ENCODE measurements at regions not wholly inside any gene's neighbourhood (a gene's known extent, or its start where the extent isn't known, plus 50 kb on each side); places are given as distances from the start of the nearest gene placed in this dataset.
"Not testable (repeated sequence)": the region's sequence is repeated elsewhere in the genome, so short reads cannot be mapped to it uniquely, and the experiment has no call there.

DNA sequence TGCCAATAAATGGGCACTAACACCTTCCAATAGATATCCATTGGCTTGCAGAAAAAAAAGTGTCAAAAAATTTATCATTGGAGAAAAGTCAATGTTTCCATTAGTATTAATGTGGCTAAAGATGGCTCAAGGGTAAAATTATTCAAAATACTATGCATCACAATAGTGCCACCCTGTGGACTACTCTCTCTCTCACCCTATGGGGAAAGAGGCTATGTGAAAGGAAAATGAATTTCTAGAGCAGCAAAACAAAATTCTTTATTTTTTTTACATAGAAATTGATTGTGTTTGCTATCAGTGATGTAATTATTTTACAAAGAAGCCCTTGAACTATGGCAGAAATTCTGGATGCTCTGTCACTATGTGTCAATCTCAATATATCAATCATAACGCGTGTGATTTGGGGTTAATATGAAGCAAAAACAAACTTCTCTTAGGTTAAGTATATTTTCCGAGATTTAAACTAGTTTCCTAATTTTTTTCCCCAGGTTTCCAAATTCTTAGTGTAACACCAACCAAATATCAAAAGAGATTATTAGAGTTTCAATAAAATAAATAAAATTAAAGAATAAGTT lies 193.9 kb downstream of the USP22 start:
- DNase-seq, result not testable (repeated sequence)

GRCh38 chr17:20851591-20852238 lies 191.1 kb downstream of the USP22 start:
- DNase-seq, result peak; percentile 36

DNA sequence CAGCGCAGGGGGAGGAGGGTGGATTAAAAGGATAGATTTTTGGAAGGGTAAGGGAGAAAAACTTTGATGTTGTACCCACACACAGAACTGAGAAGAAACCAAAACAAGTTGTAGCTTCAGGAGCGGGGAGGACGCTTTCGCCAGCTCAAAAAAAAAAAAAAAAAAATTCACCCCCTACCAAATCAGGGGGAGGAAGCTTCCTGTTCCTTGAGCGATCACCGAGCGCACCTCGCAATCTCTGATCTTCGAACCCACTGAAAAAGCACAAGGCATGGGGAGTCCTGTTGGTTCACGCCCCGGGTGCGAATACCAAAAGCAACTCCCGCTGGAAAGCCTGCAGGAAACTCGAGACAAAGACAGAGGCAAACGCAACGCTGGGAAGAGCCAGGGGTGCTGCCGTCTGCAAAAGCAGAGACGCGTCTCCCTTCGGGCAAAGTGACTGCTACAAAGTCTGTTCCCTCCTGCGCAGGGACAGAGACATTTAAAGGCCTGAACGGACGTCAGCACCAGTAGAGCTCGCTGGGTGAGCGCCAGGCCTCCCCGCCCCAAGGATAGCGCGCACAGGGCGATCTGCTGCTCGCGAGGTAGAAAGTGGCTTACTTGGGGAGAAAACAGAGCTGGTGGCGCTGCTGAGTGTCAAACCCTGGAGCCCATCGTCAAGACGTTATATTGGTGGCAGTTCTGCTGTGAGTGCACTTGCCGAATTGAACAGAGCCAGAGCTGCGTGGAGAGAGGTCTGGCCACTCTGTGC lies 190.4 kb downstream of the USP22 start:
- peak; percentile 50 for DNase-seq

DNA sequence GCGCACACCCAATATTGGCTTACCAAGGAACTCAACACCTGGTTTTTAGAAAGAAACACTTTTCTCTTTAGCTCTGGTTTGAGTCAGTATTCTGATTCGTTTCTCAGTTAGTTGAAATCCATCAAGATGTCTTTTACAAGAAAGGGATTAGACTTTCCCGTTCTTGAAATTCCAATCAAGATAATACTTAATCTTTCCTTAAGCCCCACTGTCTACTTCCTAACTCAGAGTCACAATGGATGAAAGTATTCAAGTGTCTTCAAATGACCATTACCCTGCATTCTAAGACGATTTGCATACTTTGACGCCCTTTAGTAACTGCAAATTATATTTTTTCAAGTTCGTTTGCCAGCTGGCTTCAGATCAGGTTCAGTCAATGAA lies 189.8 kb downstream of the USP22 start:
- no peak for DNase-seq

DNA sequence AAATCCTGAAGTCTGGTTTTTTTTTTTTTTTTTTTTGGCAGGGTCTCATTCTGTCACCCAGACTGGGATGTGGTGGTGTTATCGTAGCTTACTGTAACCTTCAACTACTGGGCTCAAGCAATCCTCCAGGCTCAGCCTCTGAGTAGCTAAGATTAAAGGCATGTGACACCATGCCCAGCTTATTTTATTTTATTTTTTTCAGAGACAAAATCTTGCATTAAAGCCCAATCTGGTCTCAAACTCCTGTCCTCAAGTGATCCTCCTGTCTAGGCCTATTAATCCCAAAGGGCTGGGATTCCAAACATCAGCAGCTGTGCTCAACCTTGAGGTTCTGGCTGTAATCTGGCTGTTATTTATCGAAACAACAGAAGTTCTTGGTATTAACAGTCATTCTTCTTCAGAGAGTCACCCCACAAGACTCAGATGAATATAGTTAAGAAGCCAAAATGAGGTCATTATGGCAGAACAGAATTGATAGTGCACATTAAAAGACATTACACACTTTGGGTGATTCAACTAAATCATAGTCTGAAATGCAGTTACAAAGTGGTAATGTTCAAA lies 186.8 kb downstream of the USP22 start:
- DNase-seq, result not testable (repeated sequence)

DNA sequence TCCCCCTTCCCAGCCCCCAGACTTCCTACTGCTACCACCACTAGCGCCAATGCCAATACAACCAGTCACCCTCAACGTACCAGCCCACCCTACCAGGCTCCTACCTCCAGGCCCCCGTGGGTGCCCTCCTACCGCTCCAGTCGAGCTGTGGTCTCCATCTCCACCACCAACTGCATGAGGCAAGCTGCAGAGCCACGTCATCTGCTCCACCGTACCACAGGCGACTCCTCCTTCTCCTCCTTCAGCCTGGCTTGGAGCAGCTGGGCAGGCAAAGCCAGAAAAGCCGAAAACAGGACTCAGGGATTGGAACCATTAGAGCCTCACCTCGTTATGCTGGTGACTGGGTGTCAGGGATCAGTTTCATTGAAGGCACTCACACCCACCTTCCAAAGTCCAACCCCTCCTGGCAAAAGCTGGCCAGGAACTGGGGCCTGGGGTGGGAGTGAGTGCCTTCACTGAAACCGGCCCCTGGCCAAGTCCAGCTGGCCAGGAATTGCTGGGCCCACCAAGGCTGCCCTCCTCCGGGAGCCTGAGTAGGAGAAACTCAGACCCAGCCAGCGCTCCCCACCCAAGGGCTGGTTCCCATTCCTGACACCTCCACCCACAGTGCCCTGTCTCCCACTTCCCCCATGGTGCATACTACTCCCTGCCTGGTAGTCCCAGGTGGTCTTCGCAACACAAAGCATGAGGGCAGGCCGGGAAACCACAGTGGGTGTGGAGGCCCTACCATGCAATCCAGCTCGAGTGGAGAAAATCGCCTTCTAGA lies 176.2 kb downstream of the USP22 start:
- DNase-seq, result not testable (repeated sequence)

DNA sequence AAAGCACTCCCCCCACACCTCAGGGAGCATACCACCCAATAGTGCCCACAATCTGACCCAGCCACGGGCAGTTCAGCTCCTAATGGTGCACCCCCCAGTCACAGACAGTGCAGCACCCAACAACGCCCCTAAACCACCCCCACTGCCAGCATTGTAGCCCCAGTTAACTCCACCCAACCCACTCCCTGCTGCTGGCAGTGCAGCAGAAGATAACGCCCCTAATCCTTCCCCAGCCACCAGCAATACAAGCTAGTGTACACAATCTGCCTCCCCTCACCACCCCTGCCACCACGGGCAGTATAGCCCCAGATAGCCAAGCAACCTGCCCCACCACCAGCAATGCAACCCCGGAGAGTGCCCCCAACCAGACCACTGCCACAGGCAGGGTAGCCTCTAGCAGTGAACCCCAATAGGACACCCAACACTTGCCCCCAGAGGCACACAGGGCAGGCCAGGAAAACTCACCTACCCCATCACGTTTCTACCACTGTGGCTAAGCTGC lies 175.3 kb downstream of the USP22 start:
- DNase-seq, result not testable (repeated sequence)

DNA sequence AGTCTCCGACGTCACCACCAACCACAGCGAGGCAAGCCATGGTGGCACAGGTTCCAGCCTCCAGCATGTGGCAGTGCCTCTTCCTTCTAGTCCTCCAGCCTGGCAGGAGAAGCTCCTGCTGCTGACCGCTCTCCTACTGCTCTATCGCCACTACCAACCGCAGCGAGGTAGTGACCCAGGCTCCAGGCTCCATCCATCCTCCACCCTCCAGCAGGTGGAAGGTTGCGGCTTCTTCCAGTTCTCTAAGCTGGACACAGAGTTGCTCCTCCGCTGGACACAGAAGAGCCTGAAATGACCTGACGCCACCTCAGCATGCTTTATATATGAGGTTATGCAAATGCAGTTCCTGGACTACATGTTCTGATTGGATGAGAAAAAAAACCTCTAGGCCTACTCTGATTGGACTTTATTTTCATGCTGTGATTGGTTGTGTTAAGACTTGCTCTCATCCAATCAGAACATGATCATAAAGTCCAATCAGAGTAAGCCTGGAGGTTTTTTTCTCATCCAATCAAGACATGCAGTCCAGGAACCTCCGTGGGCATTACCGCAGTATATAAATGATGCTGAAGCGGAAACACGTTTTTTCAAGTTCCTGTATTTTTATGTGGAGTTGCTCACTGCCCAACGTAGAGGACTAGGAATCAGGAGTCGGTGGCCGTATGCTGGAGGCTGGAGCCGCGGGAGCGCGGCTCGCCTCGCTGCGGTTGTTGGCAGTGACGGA lies 174.7 kb downstream of the USP22 start:
- DNase-seq, result not testable (repeated sequence)

DNA sequence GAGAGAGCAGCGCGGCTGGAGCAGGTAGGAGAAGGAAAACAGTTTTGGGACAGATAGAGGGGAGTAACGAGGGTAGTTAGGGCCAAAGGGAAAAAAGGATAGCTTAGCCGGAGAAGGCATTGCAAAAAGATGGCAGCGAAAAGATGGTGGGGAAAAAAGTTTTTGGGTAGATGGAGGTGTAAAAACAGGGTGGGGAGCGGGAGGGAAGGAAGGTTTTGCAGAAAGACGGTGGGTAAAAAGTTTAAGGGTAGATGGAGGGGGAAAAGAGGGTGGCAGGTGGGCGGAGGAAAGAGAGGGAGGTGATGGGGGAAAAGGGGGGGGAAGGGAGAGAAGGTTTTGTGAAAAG lies 174.2 kb downstream of the USP22 start:
- not testable (repeated sequence) for DNase-seq

DNA sequence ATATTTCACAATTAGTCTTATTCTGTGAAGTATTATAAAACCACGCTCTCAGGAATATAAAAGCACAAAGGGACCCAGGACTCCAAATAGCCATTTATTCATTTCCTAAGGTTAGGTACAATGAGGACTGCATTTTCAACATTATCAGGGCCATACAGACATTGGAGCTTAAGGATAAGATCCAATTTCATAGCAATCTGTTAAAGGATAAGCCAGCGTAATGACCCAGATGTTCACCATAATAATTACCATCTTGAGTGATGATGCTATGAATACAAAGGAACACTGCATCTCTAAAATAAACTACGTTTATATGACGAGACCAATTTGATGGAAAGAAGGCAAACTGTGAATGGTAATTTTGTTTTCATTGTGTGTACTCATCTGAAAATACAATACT lies 169.6 kb downstream of the USP22 start:
- DNase-seq, result not testable (repeated sequence)

DNA sequence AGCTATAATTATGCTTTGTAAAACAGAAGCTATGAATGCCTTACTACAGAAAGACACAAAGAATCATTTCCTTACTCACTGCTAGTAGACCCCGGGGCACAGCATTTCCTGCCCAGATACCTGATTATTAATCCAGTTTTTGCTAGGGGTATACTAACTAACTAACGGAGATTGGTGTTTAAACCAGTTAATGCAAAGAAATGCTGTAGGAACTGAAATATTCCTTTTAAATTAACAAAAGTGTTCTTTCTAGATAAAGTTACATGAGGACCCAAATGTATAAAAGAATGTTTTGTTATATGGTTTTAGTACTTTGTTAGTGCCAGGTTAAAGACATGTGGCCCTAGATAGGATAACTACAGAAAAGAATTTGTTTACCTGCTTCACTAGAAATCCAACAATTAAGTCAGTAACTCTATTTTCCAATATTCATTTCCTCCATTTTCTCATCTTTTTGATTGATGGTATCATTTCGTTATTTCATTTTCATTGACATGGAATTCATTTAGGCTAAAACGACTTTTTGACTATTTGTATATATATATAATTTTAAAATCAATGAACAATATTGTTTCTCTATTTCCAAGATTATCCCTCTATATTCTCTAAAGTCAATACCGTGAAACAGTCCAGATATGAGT lies 169.0 kb downstream of the USP22 start:
- not testable (repeated sequence) for DNase-seq

- not testable (repeated sequence) for DNase-seq
Measured at GRCh38 chr17:20877384-20877783, 165.4 kb downstream of the USP22 start.

DNA sequence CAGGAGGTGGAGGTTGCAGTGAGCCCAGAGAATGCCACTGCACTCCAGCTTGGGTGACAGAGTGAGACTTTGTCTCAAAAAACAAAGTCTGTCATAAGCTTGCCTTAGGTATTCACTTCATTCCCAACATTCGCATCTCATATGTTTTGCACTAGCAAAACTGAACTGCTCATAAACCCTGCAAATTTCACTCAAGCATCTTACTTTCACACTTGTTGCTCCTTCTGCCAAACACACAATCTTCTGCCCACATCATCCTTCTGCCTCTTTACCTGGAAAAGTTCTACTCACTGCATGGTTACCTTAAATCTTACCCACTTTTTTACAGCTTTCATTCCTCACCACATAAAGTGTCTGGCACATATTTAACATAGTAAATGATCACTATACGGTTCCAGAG lies 152.5 kb downstream of the USP22 start:
- no peak for DNase-seq

DNA sequence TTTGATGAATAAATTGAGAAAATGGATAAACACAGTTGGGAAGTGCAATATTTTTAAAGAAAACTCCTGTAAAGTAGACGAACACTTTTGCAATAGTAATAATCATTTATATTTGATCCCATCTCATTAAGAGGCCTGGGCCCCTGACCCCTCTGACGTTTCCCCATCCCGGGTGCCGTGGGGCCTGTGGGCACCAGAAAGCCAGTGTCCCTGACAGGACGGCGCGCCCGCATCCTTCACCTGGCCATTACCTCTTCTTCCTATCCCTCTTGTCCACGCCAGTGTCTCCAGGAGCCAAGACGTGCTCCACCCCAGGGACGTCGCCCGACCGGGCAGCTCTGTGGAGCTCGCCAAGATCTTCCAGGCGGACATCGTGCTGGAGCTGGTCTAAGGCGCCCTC lies 147.4 kb downstream of the USP22 start:
- not testable (repeated sequence) for DNase-seq

- no peak for DNase-seq
Measured at GRCh38 chr17:20896153-20896649, 146.6 kb downstream of the USP22 start.

GRCh38 chr17:20898726-20899125 lies 144.1 kb downstream of the USP22 start:
- DNase-seq, result not testable (repeated sequence)

- not testable (repeated sequence) for DNase-seq
Measured at GRCh38 chr17:20902496-20902895, 140.3 kb downstream of the USP22 start.

DNA sequence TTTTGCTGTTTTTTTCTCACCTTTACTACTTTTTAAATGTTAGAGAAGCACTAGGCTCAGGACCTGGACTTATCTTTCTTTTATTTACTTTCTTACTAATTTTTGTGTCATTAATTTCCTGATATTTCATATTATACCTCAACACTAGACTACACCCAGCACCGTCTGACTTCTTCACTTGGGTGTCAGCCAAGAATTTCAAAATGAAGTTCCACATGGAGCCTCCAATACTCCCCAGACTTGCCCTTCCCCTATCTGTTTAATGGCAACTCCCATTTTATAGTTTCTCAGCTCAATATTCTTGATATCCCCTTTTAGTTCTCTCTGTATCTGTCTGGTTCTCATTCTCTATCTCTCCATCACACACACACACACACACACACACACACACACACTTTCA lies 139.3 kb downstream of the USP22 start:
- DNase-seq, result not testable (repeated sequence)

DNA sequence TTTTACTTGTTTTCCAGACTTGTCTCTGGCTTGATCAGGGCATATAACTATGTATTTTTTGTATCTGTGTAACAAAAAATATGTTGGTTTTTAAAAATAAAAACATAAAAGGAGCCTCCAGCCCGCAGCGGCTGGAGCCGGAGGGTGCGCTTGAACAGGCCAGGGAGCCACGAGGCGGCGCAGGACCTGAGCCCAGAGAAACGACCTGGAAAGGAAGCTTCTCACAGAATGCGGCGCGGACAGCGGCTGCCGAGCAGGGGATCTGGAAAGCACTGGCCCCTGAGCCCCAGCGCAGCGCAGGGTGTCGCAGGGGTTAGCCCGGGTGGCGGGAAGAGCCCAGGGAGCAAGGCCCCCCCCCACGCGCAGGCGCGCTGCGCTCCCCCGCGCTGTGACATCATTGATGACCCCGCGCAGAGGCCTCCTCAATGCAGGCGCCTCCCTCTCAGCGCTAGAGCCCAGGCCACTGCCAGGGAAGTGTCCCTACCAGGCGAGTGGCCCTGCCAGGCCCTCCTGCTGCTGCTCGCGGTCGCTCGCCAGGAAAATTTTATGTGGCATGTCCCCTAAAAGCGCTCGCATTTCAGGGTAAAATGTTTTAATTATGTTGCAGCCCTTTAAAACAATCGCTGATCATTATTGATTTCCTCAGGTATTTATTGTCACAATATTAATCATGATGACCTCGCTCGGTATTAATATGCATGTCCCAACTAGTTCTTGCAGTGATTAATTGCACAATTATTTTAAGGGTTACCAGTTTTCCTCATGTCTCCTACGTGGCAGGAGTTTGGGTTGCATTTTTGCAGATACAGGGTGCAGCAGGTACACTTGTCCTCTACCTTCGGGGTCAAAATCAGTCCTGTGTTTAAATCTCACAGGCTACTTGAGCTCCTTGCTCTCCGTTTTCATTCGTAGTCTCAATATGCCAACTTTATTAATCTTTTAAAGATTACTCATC lies 134.2 kb downstream of the USP22 start:
- DNase-seq, result peak; percentile 92

- no peak for DNase-seq
Measured at GRCh38 chr17:20914658-20915057, 128.2 kb downstream of the USP22 start.

Measured in right hindlimb (tissue), 1 donor.